ENCODE measurements at regions not wholly inside any gene's neighbourhood (a gene's known extent, or its start where the extent isn't known, plus 50 kb on each side); places are given as distances from the start of the nearest gene placed in this dataset.

DNA sequence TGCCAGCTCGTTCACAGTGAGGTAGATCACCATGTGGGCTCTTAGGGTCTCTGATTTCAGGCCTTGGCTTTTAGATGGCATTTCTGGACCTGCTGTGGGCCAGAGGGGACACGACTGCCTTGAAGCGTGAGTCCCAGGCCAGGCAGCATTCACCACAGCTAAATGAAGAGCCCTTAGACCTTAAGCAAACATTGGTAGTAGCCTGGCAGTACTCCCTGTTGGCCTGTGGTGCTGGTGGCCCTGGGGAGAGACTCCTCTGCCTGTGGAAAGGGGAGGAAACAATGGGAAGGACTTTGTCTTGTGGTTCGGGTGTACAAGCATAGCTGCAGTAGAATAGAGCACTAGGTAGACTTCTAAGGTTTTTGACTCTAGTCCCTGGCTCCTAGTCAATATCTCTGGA is 456.0 kb upstream of the DCC start:
- TF ChIP-seq, protein P1, sequence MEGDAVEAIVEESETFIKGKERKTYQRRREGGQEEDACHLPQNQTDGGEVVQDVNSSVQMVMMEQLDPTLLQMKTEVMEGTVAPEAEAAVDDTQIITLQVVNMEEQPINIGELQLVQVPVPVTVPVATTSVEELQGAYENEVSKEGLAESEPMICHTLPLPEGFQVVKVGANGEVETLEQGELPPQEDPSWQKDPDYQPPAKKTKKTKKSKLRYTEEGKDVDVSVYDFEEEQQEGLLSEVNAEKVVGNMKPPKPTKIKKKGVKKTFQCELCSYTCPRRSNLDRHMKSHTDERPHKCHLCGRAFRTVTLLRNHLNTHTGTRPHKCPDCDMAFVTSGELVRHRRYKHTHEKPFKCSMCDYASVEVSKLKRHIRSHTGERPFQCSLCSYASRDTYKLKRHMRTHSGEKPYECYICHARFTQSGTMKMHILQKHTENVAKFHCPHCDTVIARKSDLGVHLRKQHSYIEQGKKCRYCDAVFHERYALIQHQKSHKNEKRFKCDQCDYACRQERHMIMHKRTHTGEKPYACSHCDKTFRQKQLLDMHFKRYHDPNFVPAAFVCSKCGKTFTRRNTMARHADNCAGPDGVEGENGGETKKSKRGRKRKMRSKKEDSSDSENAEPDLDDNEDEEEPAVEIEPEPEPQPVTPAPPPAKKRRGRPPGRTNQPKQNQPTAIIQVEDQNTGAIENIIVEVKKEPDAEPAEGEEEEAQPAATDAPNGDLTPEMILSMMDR (IDR thresholded peaks at IDR 0.05; ENCODE audit: insufficient read depth, low read depth, low read length), result no peak
- DNase-seq (ENCODE audit: low read depth), result no peak
- H3K36me3 ChIP-seq (ENCODE audit: control insufficient read depth, insufficient read depth, low read length), result no peaks in the 10 kb centered on the region
- no peak overlapping the region for H3K4me3 ChIP-seq (ENCODE audit: low read depth, low read length)
- POLR2A ChIA-PET, result no interaction called here
- no peaks in the 10 kb centered on the region for H3K27me3 ChIP-seq (ENCODE audit: control insufficient read depth, insufficient read depth, low read length)
- CTCF ChIA-PET, result no interaction called here

DNA sequence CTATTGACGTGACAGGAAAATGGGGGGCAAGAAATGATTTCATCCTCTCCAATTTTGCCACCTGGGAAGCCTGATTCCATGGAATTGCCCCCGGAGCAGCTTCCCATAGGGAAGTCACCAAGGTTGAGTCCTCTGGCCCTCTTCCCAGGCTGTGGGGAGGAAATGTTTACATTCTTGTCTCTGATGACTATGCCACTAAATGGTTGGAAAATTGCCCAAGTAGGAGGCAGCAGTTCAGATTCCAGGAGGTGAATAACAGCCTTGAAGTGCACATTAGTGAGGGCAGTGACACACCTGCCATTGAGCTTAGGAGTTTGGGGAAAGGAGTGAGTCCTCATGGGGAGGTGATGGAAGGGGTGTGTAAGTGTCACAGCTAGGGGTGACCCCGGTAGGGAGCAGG is 449.2 kb upstream of the DCC start:
- Histone ChIP-seq H3K27me3 (ENCODE audit: control insufficient read depth, insufficient read depth, low read length) (no peaks in the 10 kb centered on the region), H3K4me3 (ENCODE audit: low read depth, low read length) (no peak overlapping the region), H3K36me3 (ENCODE audit: control insufficient read depth, insufficient read depth, low read length) (no peaks in the 10 kb centered on the region)
- CTCF ChIA-PET, result no interaction called here
- no peak for DNase-seq (ENCODE audit: low read depth)
- POLR2A ChIA-PET, result no interaction called here
- TF ChIP-seq, protein P1 (IDR thresholded peaks at IDR 0.05; ENCODE audit: insufficient read depth, low read depth, low read length), result no peak

DNA sequence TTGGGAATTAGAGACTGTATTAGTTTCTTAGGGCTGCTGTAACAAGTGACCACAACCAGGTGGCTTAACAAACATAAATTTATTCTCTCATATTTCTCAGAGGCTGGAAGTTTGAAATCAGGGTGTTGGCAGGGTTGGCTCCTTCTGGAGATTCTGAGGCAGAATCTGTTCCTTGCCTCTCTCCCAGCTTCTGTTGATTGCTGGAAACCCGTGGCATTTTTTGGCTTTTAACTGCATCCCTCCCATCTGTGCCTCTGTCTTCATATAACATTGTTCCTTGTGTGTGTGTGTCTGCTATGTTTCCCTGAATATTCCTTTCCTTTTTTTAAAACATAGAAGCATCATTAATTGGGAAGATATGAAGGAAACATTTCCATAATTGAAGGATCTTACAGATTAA is 448.1 kb upstream of the DCC start:
- Histone ChIP-seq H3K27me3 (ENCODE audit: control insufficient read depth, insufficient read depth, low read length) (no peaks in the 10 kb centered on the region), H3K36me3 (ENCODE audit: control insufficient read depth, insufficient read depth, low read length) (no peaks in the 10 kb centered on the region), H3K4me3 (ENCODE audit: low read depth, low read length) (no peak overlapping the region)
- DNase-seq (ENCODE audit: low read depth), result no peak
- CTCF ChIA-PET, result no interaction called here
- POLR2A ChIA-PET, result no interaction called here
- TF ChIP-seq, protein P1 (IDR thresholded peaks at IDR 0.05; ENCODE audit: insufficient read depth, low read depth, low read length), result no peak

DNA sequence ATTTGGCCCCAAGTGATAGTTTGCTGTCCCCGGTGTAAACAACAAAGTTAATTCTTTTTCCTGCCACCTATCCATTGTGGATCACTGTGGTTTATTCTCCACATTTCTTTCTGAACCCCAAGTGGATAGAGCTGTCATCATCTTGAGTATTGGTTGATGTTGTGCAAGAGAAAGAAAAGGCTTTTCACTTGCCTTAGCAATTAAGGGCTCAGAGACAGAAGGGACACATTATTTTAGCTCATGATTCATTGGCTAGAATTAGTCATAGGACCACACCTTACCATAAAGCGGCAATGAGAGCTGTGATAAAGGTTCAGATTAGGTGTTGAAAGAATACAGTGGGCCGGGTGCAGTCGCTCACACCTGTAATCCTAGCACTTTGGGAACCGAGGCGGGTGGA is 442.1 kb upstream of the DCC start:
- CTCF ChIA-PET, result no interaction called here
- POLR2A ChIA-PET, result no interaction called here
- TF ChIP-seq, protein P1 (IDR thresholded peaks at IDR 0.05; ENCODE audit: insufficient read depth, low read depth, low read length), result no peak
- H3K27me3 ChIP-seq (ENCODE audit: control insufficient read depth, insufficient read depth, low read length), result no peaks in the 10 kb centered on the region
- DNase-seq (ENCODE audit: low read depth), result no peak
- H3K36me3 ChIP-seq (ENCODE audit: control insufficient read depth, insufficient read depth, low read length), result no peaks in the 10 kb centered on the region
- no peak overlapping the region for H3K4me3 ChIP-seq (ENCODE audit: low read depth, low read length)

DNA sequence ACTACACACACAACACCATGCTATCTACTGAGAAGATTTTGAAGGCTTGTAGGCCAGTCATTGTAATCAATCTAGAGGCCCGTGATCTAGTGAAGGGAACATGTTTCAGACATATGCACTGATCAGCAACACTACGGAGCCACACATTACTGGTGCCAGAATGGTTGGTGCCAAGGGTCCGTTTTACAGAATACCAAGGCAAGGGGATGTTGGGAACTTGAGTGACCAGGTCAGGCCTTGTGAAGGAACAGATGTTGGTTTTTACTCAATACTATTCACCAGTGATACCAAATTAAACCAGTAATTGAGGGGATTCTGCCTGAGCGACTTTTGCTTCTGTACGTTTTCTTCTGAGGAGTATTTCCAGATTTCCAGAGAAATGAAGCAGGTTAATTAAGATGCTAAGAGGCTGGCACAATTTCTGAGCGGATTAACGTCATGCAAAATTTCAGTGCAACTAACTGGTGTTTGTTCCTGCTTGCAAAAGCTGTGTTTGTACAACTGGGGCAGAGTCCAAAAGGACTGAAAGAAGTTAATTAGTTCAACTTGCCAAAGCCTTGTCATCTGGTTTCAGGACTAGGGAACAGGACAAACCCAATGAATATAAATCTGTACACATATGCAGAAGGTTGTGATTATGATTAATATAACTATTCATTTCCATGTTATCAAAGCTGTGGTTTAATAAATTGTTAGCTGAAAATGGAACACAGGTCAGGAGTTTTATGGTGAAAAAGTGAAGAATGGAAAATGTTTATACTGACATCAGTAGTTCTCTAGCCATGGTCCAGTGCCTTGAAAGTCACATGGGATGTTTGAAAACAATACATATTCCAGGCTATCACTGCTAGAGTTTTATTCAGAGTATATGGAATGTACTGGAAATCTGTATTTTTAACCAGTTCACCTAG is 432.1 kb upstream of the DCC start:
- POLR2A ChIA-PET, result no interaction called here
- H3K4me3 ChIP-seq (ENCODE audit: low read depth, low read length), result no peak overlapping the region
- TF ChIP-seq, protein P1 (IDR thresholded peaks at IDR 0.05; ENCODE audit: insufficient read depth, low read depth, low read length), result no peak
- DNase-seq (ENCODE audit: low read depth), result no peak
- no peaks in the 10 kb centered on the region for H3K36me3 ChIP-seq (ENCODE audit: control insufficient read depth, insufficient read depth, low read length)
- H3K27me3 ChIP-seq (ENCODE audit: control insufficient read depth, insufficient read depth, low read length), result no peaks in the 10 kb centered on the region
- CTCF ChIA-PET, result interaction anchor here (1.0 kb wide), 1 partner anchor 16 kb away, joined by 3 read pairs; no protein-coding TSS in a partner anchor
